Breast epithelium (tissue), 4 donors: ENCODE measurements at regions not wholly inside any gene's neighbourhood (a gene's known extent, or its start where the extent isn't known, plus 50 kb on each side); places are given as distances from the start of the nearest gene placed in this dataset.

Experiments
- DNase-seq, 2 donors: peaks; one replicate each; pipeline ENCODE4 v3.0.0-alpha.2; 2019; ENCODE audit warnings: low spot score in 2 of 2
- H3K27ac ChIP-seq, 2 donors: fragments of 200-600 bp; sonication (generic) in 1 of 2; one replicate each; pipeline ENCODE4 v1.5.1; 2016 to 2019; ENCODE audit warnings: mild to moderate bottlenecking in 1 of 2
- H3K27me3 ChIP-seq, 2 donors: fragments of 200-600 bp; sonication (generic) in 1 of 2; one replicate each; pipeline versions ENCODE4 v1.5.1 to v1.6.0; 2017 to 2019; ENCODE audit warnings: control low read depth in 1 of 2, mild to moderate bottlenecking in 1 of 2
- H3K36me3 ChIP-seq: fragments of 200-600 bp; one replicate; pipeline ENCODE4 v1.5.1; 2019
- H3K4me1 ChIP-seq, 2 donors: fragments of 200-600 bp; sonication (generic); one replicate each; pipeline ENCODE4 v1.5.1; 2016 to 2019; ENCODE audit warnings: control low read depth in 1 of 2
- H3K4me3 ChIP-seq, 3 donors: fragments of 200-600 bp; sonication (generic); 1 replicate in 2 of 3; 2 replicates in 1 of 3; pipeline ENCODE4 v1.5.1; 2016 to 2019; ENCODE audit warnings: mild to moderate bottlenecking in 3 of 3, moderate library complexity in 2 of 3
- H3K9me3 ChIP-seq, 2 donors: fragments of 200-600 bp; sonication (generic) in 1 of 2; one replicate each; pipeline ENCODE4 v1.5.1; 2016 to 2019; ENCODE audit warnings: control low read depth in 1 of 2
- POLR2A ChIP-seq: fragments of 450-650 bp; IDR thresholded peaks from one replicate; pipeline ENCODE4 v1.6.1; 2016; ENCODE audit warnings: antibody characterized with exemption, mild to moderate bottlenecking, moderate library complexity
- POLR2AphosphoS5 ChIP-seq, 3 donors: sonication (generic); formaldehyde crosslinking; IDR thresholded peaks; one replicate each; pipeline ENCODE4 v1.6.1; 2017; ENCODE audit warnings: antibody characterized with exemption in 3 of 3
- intact Hi-C: fragments of 100-400 bp; cut with DNase I; formaldehyde crosslinking; loops from one replicate; pipeline ENCODE4 v1.15.1; 2023; ENCODE audit warnings: low total_unique reads
- TF ChIP-seq, protein P1 (sequence below), 3 donors: fragments of 450-650 bp; IDR thresholded peaks; one replicate each; pipeline ENCODE4 v1.5.1; 2016 to 2017; ENCODE audit warnings: antibody characterized with exemption in 3 of 3, mild to moderate bottlenecking in 3 of 3, moderate library complexity in 3 of 3

DNA sequence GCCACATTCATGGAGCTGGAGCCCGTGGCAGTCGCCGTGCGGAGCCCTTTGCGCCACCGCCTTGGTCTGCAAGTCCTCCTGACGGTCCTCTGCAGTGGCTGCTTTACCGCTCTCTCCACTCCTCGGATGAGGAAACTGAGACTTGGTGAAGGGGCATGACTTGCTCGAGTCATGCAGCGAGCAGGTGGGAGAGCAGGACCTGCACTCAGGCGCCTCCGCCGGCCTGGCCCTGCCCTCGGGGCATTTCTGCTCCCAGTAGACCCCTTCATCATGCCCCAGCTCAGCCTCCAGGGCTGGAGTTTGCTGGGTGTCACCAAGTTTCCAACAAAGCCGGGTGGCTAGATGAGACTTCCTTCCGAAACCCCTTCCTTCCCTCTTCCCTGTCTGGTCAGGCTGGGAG is 100.0 kb upstream of the TARDBP start:
- no peak overlapping the region for H3K27ac ChIP-seq
- no peaks in the 10 kb centered on the region for H3K9me3 ChIP-seq
- no peaks in the 10 kb centered on the region for H3K27me3 ChIP-seq
- no peaks in the 10 kb centered on the region for H3K4me1 ChIP-seq
- TF ChIP-seq POLR2AphosphoS5 (IDR thresholded peaks at IDR 0.05): no peak
- TF ChIP-seq, protein P1, sequence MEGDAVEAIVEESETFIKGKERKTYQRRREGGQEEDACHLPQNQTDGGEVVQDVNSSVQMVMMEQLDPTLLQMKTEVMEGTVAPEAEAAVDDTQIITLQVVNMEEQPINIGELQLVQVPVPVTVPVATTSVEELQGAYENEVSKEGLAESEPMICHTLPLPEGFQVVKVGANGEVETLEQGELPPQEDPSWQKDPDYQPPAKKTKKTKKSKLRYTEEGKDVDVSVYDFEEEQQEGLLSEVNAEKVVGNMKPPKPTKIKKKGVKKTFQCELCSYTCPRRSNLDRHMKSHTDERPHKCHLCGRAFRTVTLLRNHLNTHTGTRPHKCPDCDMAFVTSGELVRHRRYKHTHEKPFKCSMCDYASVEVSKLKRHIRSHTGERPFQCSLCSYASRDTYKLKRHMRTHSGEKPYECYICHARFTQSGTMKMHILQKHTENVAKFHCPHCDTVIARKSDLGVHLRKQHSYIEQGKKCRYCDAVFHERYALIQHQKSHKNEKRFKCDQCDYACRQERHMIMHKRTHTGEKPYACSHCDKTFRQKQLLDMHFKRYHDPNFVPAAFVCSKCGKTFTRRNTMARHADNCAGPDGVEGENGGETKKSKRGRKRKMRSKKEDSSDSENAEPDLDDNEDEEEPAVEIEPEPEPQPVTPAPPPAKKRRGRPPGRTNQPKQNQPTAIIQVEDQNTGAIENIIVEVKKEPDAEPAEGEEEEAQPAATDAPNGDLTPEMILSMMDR (IDR thresholded peaks at IDR 0.05): no peak
- no peak for TF ChIP-seq POLR2A
- H3K36me3 ChIP-seq: no peaks in the 10 kb centered on the region
- no peak for DNase-seq
- intact Hi-C loops: no loop called here
- H3K4me3 ChIP-seq: no peak overlapping the region

DNA sequence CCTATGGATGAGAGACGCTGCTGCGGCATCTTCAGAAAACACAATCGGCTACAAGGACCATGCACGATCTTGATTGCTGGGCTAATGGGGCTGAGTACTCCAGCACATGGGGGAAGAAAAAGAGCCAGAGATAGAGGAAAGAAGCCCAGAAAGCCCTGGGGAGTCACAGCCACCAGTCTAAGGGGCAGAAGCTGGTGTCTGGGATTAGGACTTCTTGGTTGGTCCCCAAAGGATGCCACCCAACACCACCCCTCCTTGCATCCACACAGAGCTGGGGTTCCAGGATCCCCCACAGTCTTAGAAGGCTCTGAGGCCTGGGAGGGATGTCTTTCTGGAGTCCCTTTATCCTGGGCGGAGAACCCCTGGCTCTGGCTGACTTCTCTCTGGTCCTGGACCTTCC is 98.4 kb upstream of the TARDBP start:
- Histone ChIP-seq H3K4me1 (no peaks in the 10 kb centered on the region), H3K36me3 (no peaks in the 10 kb centered on the region), H3K27me3 (no peaks in the 10 kb centered on the region), H3K4me3 (no peak overlapping the region), H3K27ac (no peak overlapping the region), H3K9me3 (no peaks in the 10 kb centered on the region)
- intact Hi-C loops: no loop called here
- TF ChIP-seq, protein P1 (IDR thresholded peaks at IDR 0.05): no peak
- TF ChIP-seq POLR2AphosphoS5 (IDR thresholded peaks at IDR 0.05) (no peak), POLR2A (no peak)
- no peak for DNase-seq

DNA sequence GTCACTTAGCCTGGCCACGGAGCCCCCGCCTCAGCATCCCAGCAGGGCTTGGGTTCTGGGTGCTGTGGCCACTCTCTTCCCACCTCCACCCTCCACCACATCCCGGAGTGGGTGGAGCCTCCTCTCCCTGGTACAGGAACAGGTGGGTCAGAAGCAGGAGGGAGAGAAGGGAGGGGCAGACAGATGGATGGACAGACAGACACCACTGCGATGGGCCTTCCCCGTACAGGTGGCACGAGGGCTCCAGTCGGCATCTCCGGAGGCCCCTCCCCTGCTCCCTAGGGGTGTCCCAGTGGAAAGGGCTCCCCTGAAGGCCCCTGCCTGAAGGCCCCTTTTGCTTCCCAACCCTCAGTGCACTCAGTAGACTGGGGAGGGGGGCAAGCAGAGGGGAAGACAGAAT is 96.9 kb upstream of the TARDBP start:
- peaks cover 0 to 3% of the 10 kb centered on the region in 2 donors for H3K27me3 ChIP-seq
- H3K4me1 ChIP-seq: no peaks in the 10 kb centered on the region
- TF ChIP-seq, protein P1 (IDR thresholded peaks at IDR 0.05): no peak
- TF ChIP-seq POLR2AphosphoS5 (IDR thresholded peaks at IDR 0.05): no peak
- no peak for TF ChIP-seq POLR2A
- no peaks in the 10 kb centered on the region for H3K36me3 ChIP-seq
- DNase-seq: no peak
- no peaks in the 10 kb centered on the region for H3K9me3 ChIP-seq
- H3K27ac ChIP-seq: no peak overlapping the region
- no peak overlapping the region for H3K4me3 ChIP-seq
- intact Hi-C loops: no loop called here

DNA sequence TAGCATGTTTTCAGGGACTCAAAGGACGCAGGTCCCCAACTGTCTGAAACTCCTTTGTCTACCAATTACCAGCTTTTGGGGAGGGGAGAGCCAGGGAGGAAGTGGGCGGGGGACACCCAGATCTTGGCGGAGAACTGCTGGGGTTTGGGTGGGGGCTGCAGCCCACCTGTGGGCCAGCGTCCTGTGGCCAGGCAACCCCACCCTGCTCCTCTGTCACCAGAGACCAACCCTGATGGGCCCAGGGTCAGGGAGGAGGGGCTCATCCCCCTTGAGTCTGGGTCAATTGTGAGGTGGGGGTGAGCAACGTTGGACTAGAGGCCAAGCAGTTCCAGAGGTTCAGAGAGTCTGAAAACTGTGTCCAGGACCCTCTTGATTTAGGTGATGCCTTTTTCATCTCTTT is 96.1 kb upstream of the TARDBP start:
- DNase-seq: no peak
- Histone ChIP-seq H3K4me3 (no peak overlapping the region), H3K36me3 (no peaks in the 10 kb centered on the region), H3K4me1 (no peaks in the 10 kb centered on the region), H3K9me3 (no peaks in the 10 kb centered on the region), H3K27ac (no peak overlapping the region), H3K27me3 (peaks cover 0 to 3% of the 10 kb centered on the region in 2 donors)
- intact Hi-C loops: no loop called here
- TF ChIP-seq, protein P1 (IDR thresholded peaks at IDR 0.05): no peak
- no peak for TF ChIP-seq POLR2AphosphoS5 (IDR thresholded peaks at IDR 0.05)
- no peak for TF ChIP-seq POLR2A

DNA sequence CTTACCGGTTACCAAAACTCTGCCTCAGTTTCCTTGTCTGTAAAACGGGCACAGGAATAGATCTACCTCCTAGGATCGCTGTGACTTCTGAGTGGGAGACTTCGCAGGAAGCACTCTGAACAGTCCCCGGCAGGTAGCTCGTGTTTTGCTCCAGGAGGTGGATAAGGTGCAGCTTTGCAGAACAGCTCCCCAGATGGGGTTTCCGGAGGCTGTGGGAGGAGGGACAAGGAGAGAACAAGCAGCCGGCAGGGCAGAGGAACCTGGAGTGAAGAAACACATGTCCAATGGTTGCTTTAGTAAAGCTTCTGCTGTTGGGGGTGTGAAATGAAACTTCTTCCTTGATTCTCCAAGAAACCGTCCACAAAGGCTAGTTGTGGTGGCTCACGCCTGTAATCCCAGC is 95.5 kb upstream of the TARDBP start:
- intact Hi-C loops: no loop called here
- H3K27me3 ChIP-seq: peaks cover 0 to 3% of the 10 kb centered on the region in 2 donors
- no peaks in the 10 kb centered on the region for H3K36me3 ChIP-seq
- H3K4me3 ChIP-seq: no peak overlapping the region
- H3K9me3 ChIP-seq: no peaks in the 10 kb centered on the region
- DNase-seq: no peak
- no peak overlapping the region for H3K27ac ChIP-seq
- H3K4me1 ChIP-seq: no peaks in the 10 kb centered on the region
- TF ChIP-seq POLR2A (no peak), POLR2AphosphoS5 (IDR thresholded peaks at IDR 0.05) (no peak)
- TF ChIP-seq, protein P1 (IDR thresholded peaks at IDR 0.05): no peak
